KOPT-K1 (cell line): ENCODE measurements at regions not wholly inside any gene's neighbourhood (a gene's known extent, or its start where the extent isn't known, plus 50 kb on each side); places are given as distances from the start of the nearest gene placed in this dataset.
"Not testable (repeated sequence)": the region's sequence is repeated elsewhere in the genome, so short reads cannot be mapped to it uniquely, and the experiment has no call there.

Experiments used
- H3K27ac ChIP-seq: fragments of 200-600 bp; sonication (generic); 2 replicates; pipeline ENCODE4 v1.5.1; 2016; ENCODE audit warnings: antibody characterized with exemption, mild to moderate bottlenecking, low read depth, low read length; ENCODE audit not compliant: poor library complexity, severe bottlenecking
- H3K36me3 ChIP-seq: fragments of 200-600 bp; sonication (generic); 2 replicates; pipeline ENCODE4 v1.5.1; 2017; ENCODE audit warnings: antibody characterized with exemption, mild to moderate bottlenecking, low read length, moderate library complexity; ENCODE audit not compliant: insufficient read depth
- H3K9me3 ChIP-seq: fragments of 200-600 bp; sonication (generic); 2 replicates; pipeline ENCODE4 v1.5.1; 2017; ENCODE audit warnings: antibody characterized with exemption, low read length, mild to moderate bottlenecking; ENCODE audit not compliant: insufficient read depth, poor library complexity, severe bottlenecking

- Histone ChIP-seq H3K36me3 (no peaks in the 10 kb centered on the region), H3K9me3 (no peaks in the 10 kb centered on the region), H3K27ac (no peak overlapping the region)
These were observed 148.3 kb downstream of the FOXB1 start for GRCh38 chr15:60152386-60152785.

DNA sequence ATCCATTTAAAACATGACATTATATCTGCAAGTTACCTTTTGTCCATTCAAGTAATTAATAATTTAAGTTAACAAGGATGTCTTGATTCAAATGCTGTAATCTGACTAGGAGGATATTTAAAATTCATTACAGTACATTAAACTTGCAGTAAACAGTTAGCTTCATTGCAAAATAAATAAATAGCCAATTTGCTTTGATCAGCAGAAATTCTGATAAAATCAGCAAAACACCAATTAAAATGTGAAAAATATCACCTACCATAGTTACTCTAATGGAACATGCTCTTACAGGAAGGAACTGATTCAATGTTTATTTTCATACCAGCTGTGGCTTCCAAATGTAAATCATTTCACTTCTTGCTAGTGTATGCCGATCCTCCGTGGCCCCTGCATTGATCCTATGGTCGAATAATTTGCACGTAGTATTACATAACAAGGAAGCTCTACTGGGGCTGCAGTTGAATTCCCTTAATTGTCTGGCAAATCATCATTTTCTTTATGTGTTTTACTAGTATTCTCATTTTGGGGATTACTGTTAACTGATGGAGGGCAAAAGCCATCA is 150.7 kb downstream of the FOXB1 start:
- H3K27ac ChIP-seq = no peak overlapping the region
- no peaks in the 10 kb centered on the region for H3K36me3 ChIP-seq
- H3K9me3 ChIP-seq = no peaks in the 10 kb centered on the region

- Histone ChIP-seq H3K36me3 (no peaks in the 10 kb centered on the region), H3K9me3 (no peaks in the 10 kb centered on the region), H3K27ac (no peak overlapping the region)
These were observed 151.6 kb downstream of the FOXB1 start for GRCh38 chr15:60155661-60156060.

GRCh38 chr15:60160909-60161308 is 156.8 kb downstream of the FOXB1 start:
- H3K36me3 ChIP-seq = no peaks in the 10 kb centered on the region
- H3K27ac ChIP-seq = no peak overlapping the region
- no peaks in the 10 kb centered on the region for H3K9me3 ChIP-seq

DNA sequence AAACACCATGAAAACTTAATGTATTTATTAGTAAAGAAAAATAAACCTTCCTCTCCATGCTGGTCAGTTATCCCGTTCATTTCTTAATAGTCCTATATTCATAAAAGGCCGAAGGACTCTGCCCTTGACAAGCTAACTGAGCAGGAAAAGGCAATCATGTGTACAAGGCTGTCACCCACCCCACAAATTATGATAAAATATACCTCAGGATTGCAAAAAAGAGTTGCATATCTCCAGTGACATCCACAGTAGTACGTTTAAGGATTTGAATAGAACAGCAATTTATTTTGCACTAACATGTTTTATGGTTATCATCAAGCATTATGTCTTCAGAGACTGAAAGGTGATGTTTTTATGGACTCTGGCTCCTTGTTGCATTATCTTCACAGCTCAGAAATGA is 157.6 kb downstream of the FOXB1 start:
- no peak overlapping the region for H3K27ac ChIP-seq
- no peaks in the 10 kb centered on the region for H3K9me3 ChIP-seq
- H3K36me3 ChIP-seq = no peaks in the 10 kb centered on the region

GRCh38 chr15:60162251-60162967 is 158.3 kb downstream of the FOXB1 start:
- no peaks in the 10 kb centered on the region for H3K9me3 ChIP-seq
- no peaks in the 10 kb centered on the region for H3K36me3 ChIP-seq
- H3K27ac ChIP-seq = no peak overlapping the region

GRCh38 chr15:60162968-60163355 is 158.9 kb downstream of the FOXB1 start:
- Histone ChIP-seq H3K9me3 (no peaks in the 10 kb centered on the region), H3K36me3 (no peaks in the 10 kb centered on the region), H3K27ac (no peak overlapping the region)

DNA sequence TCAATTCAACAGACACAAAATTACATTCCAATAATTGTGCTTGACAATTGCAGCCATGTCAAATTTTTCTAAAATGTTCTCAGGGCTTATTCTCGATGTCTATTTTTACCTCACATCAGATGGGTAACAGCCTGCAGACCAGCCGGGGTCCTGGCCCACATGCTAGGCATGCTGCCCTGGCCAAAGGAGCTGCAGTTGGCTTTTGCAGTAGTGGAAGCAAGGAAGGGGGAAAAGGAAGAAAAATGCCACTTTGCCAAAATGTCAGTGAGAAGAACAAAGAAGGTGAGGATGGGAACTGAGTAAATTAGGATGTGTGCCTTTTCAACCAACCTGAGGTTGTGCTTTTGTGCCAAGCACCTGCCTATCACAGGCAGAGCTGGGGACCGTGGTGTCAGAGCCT is 161.0 kb downstream of the FOXB1 start:
- Histone ChIP-seq H3K9me3 (no peaks in the 10 kb centered on the region), H3K27ac (no peak overlapping the region), H3K36me3 (no peaks in the 10 kb centered on the region)

DNA sequence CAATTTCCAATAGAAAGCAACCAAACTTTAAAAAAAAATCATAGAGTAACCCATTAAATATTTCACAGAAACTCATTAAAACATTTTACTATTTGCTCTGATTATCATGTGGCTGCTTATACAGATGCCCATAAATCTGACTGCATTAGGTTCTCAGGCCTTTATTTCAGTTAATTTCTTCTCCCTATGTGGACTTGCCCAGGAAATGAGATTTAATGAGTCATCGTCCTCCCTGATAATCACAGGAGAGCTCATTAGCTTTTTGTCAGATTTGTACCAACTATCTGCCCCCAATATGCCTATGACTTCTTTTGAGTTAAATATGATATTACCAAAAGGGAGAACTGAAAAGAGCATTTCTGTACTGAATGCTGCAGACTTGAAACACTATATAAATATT is 168.0 kb downstream of the FOXB1 start:
- Histone ChIP-seq H3K9me3 (no peaks in the 10 kb centered on the region), H3K36me3 (no peaks in the 10 kb centered on the region), H3K27ac (no peak overlapping the region)

GRCh38 chr15:60179786-60180391 is 175.8 kb downstream of the FOXB1 start:
- Histone ChIP-seq H3K9me3 (no peaks in the 10 kb centered on the region), H3K36me3 (no peaks in the 10 kb centered on the region), H3K27ac (no peak overlapping the region)

DNA sequence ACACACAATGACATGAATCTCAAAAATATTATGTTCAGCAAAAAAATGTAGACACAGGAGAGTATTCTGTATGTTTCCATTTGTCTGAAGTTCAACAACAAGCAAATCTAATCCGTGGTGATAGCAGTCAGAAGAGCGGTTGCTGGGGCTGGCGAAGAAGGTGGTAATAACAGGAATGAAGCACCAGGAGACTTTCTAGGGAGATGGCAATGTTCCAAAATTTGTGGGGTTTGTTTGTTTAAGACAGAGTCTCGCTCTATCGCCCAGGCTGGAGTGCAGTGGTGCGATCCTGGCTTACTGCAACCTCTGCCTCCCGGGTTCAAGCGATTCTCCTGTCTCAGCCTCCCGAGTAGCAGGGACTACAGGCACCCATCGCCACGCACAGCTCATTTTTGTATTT is 177.8 kb downstream of the FOXB1 start:
- H3K9me3 ChIP-seq, H3K36me3 ChIP-seq, H3K27ac ChIP-seq: not testable (repeated sequence)

GRCh38 chr15:60183366-60183765 is 179.3 kb downstream of the FOXB1 start:
- H3K9me3 ChIP-seq = no peaks in the 10 kb centered on the region
- no peak overlapping the region for H3K27ac ChIP-seq
- no peaks in the 10 kb centered on the region for H3K36me3 ChIP-seq

DNA sequence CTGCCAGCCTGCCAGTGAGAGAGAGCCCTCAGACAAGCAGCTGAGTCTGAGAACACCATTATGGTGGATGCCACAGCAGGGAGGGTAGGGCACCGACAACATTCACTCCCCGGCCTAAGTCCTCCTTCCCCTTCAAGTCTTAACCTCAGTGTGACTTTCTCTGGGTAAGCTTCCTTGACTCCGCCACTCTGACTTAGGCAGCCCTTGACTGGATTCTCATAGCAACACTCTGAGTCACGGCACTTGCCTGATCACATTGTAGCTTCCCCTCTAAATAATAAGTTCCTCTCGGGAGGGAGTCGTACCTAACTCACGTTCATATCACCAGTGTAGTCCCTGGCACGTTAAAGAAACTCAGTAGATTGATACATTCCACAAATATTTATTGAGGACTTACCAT is 180.5 kb downstream of the FOXB1 start:
- Histone ChIP-seq H3K9me3 (no peaks in the 10 kb centered on the region), H3K36me3 (no peaks in the 10 kb centered on the region)

DNA sequence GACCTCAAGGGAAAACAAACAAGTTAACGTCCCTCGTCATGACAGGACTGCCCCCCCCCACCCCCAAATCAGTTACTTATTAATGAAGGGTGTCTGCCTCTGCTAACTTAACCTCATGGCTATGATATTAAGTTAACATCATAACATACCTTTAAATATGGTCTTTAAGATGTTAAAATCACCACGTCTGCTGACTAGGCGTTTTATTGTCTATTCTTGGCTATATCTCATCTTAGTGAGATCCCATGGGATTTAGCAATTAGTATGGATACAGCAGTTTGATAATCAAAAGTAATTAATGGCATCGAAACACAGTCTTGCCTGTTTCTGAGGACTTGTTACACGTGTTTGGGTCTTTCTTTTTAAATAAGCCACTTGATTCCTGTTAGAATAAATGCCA is 186.9 kb downstream of the FOXB1 start:
- Histone ChIP-seq H3K36me3 (no peaks in the 10 kb centered on the region), H3K9me3 (no peaks in the 10 kb centered on the region), H3K27ac (no peak overlapping the region)

More for the DNA sequence above, 180.5 kb downstream of the FOXB1 start:
- no peak overlapping the region for H3K27ac ChIP-seq

- no peak overlapping the region for H3K27ac ChIP-seq
- no peaks in the 10 kb centered on the region for H3K9me3 ChIP-seq
- H3K36me3 ChIP-seq = no peaks in the 10 kb centered on the region
These were observed 187.7 kb downstream of the FOXB1 start for GRCh38 chr15:60191821-60192220.

GRCh38 chr15:60195611-60196010 is 191.5 kb downstream of the FOXB1 start:
- no peaks in the 10 kb centered on the region for H3K36me3 ChIP-seq
- no peak overlapping the region for H3K27ac ChIP-seq
- H3K9me3 ChIP-seq = no peaks in the 10 kb centered on the region
